ENCODE measurements at regions not wholly inside any gene's neighbourhood (a gene's known extent, or its start where the extent isn't known, plus 50 kb on each side); places are given as distances from the start of the nearest gene placed in this dataset.

- H3K27ac ChIP-seq, result peak overlapping the region in 3 of 8 donors; percentile 50 to 77 (median 76)
- no peak for DNase-seq
- peaks cover 0 to 18% (median 13%) of the 10 kb centered on the region in 8 donors for H3K9me3 ChIP-seq
- 86 to 99% (median 91%) methylated on average over 3 of the region's 3 CpGs for WGBS, 5 donors
- peaks cover 6 to 40% (median 24%) of the 10 kb centered on the region in 6 donors for H3K4me1 ChIP-seq
- peaks cover 0 to 6% (median 0%) of the 10 kb centered on the region in 7 donors for H3K27me3 ChIP-seq (replicated peaks in 1 of 7)
- intact Hi-C loops (cut with DNase I; ENCODE audit: low total_unique reads), result loop anchor here (5.0 to 10.0 kb wide), 2 partner anchors 125 to 323 kb away; no protein-coding TSS in a partner anchor
- no peaks in the 10 kb centered on the region for H3K36me3 ChIP-seq
- no peak overlapping the region for H3K4me3 ChIP-seq
- TF ChIP-seq CTCF (IDR thresholded peaks at IDR 0.05 in 8 of 11, conservative IDR thresholded peaks at IDR 0.05 in 3 of 11), result no peak
- TF ChIP-seq POLR2AphosphoS5 (IDR thresholded peaks at IDR 0.05), result no peak
- no peak for TF ChIP-seq POLR2A (IDR thresholded peaks at IDR 0.05)
These were observed 57.5 kb upstream of the CTLA4 start for GRCh38 chr2:203809991-203810510.

GRCh38 chr2:203811491-203812221 lies 55.9 kb upstream of the CTLA4 start:
- intact Hi-C loops (cut with DNase I; ENCODE audit: low total_unique reads), result loop anchor here (5.0 to 10.0 kb wide), 2 partner anchors 127 to 324 kb away; no protein-coding TSS in a partner anchor
- TF ChIP-seq CTCF (IDR thresholded peaks at IDR 0.05 in 8 of 11, conservative IDR thresholded peaks at IDR 0.05 in 3 of 11) (no peak), POLR2AphosphoS5 (IDR thresholded peaks at IDR 0.05) (peak; percentile 49 to 91 (median 86))
- Histone ChIP-seq H3K27me3 (replicated peaks in 1 of 7) (peaks cover 0 to 20% (median 0%) of the 10 kb centered on the region in 7 donors), H3K9me3 (peaks cover 0 to 2% (median 0%) of the 10 kb centered on the region in 8 donors), H3K4me1 (peaks cover 18 to 51% (median 37%) of the 10 kb centered on the region in 6 donors), H3K4me3 (no peak overlapping the region), H3K36me3 (no peaks in the 10 kb centered on the region), H3K27ac (peak overlapping the region in 7 of 8 donors; percentile 63 to 80 (median 73))
- WGBS, 5 donors, result 39 to 53% (median 47%) methylated on average over 9 of the region's 9 CpGs
- peak; percentile 89 for DNase-seq

GRCh38 chr2:203812294-203813221 lies 55.0 kb upstream of the CTLA4 start:
- TF ChIP-seq POLR2A (IDR thresholded peaks at IDR 0.05) (no peak), POLR2AphosphoS5 (IDR thresholded peaks at IDR 0.05) (no peak), CTCF (IDR thresholded peaks at IDR 0.05 in 8 of 11, conservative IDR thresholded peaks at IDR 0.05 in 3 of 11) (no peak)
- peak overlapping the region in 7 of 8 donors; percentile 63 to 80 (median 73) for H3K27ac ChIP-seq
- no peak overlapping the region for H3K4me3 ChIP-seq
- H3K36me3 ChIP-seq, result no peaks in the 10 kb centered on the region
- H3K9me3 ChIP-seq, result no peaks in the 10 kb centered on the region
- no peak for DNase-seq
- intact Hi-C loops (cut with DNase I; ENCODE audit: low total_unique reads), result loop anchor here (5.0 to 10.0 kb wide), 2 partner anchors 128 to 325 kb away; no protein-coding TSS in a partner anchor
- WGBS, 5 donors, result 83 to 90% (median 86%) methylated on average over 11 of the region's 11 CpGs
- H3K4me1 ChIP-seq, result peaks cover 18 to 51% (median 37%) of the 10 kb centered on the region in 6 donors
- H3K27me3 ChIP-seq (replicated peaks in 1 of 7), result peaks cover 0 to 29% (median 0%) of the 10 kb centered on the region in 7 donors
